Endothelial cell of umbilical vein (primary cell): ENCODE measurements at regions not wholly inside any gene's neighbourhood (a gene's known extent, or its start where the extent isn't known, plus 50 kb on each side); places are given as distances from the start of the nearest gene placed in this dataset.

Experiments used
- CTCF ChIP-seq, 2 donors: IDR thresholded peaks; 1 replicate in 1 of 2; 2 replicates in 1 of 2; pipeline ENCODE4 v1.5.1; 2011; ENCODE audit warnings: low read length in 2 of 2, mild to moderate bottlenecking in 2 of 2, moderate library complexity in 2 of 2, control low read depth in 1 of 2, inconsistent platforms in 1 of 2, low read depth in 1 of 2; ENCODE audit not compliant: insufficient read depth in 1 of 2; ENCODE audit errors: extremely low read depth in 1 of 2
- EZH2 ChIP-seq: IDR thresholded peaks from 2 replicates; pipeline ENCODE4 v1.6.1; 2012; ENCODE audit warnings: borderline replicate concordance, low read depth, mild to moderate bottlenecking, moderate library complexity, low read length, inconsistent platforms; ENCODE audit not compliant: severe bottlenecking
- MYC ChIP-seq: IDR thresholded peaks from one replicate; pipeline ENCODE4 v1.6.1; 2011; ENCODE audit warnings: mild to moderate bottlenecking, low read depth, low read length
- POLR2A ChIP-seq: IDR thresholded peaks from 2 replicates; pipeline ENCODE4 v1.6.1; 2012; ENCODE audit warnings: low read depth, mild to moderate bottlenecking, control low read depth, low read length
- POLR2AphosphoS5 ChIP-seq: IDR thresholded peaks from 2 replicates; pipeline ENCODE4 v1.6.1; 2012; ENCODE audit warnings: low read depth, mild to moderate bottlenecking, control low read depth, low read length, moderate library complexity; ENCODE audit not compliant: insufficient read depth

GRCh38 chr13:79237981-79238380, 168.1 kb downstream of the RBM26 start:
- TF ChIP-seq MYC: no peak
- no peak for TF ChIP-seq CTCF (IDR thresholded peaks at IDR 0.05; ENCODE audit: extremely low read depth in 1 of 2, insufficient read depth in 1 of 2, low read depth in 1 of 2, low read length in 2 of 2)
- TF ChIP-seq POLR2AphosphoS5: no peak
- TF ChIP-seq EZH2: no peak
- no peak for TF ChIP-seq POLR2A
